T-helper 17 cell (primary cell): ENCODE measurements at regions not wholly inside any gene's neighbourhood (a gene's known extent, or its start where the extent isn't known, plus 50 kb on each side); places are given as distances from the start of the nearest gene placed in this dataset.

Experiments
- ATAC-seq: fragments of 150-1000 bp; cut with Tn5 transposase; 2 replicates; pipeline ENCODE4 v1.10.0; 2021; ENCODE audit warnings: mild to moderate bottlenecking, moderate library complexity
- DNase-seq, 3 donors: peaks; one replicate each; pipeline versions ENCODE4 v3.0.0 to v3.0.0-alpha.2; 2020 to 2021
- H3K9me3 ChIP-seq: one replicate; pipeline ENCODE4 v1.7.0; 2013; ENCODE audit warnings: low read length, mild to moderate bottlenecking; ENCODE audit not compliant: control insufficient read depth, poor library complexity, severe bottlenecking
- H3K27ac Mint-ChIP-seq: one replicate; pipeline ENCODE4 v1.8.0; 2022; ENCODE audit warnings: mild to moderate bottlenecking, moderate library complexity, mixed read lengths
- H3K27me3 Mint-ChIP-seq: one replicate; pipeline ENCODE4 v1.8.0; 2022; ENCODE audit warnings: mixed read lengths
- H3K36me3 Mint-ChIP-seq: one replicate; pipeline ENCODE4 v1.8.0; 2022; ENCODE audit warnings: low read depth, mixed read lengths
- H3K4me1 Mint-ChIP-seq: one replicate; pipeline ENCODE4 v1.8.0; 2022; ENCODE audit warnings: mild to moderate bottlenecking, mixed read lengths
- H3K4me3 Mint-ChIP-seq: one replicate; pipeline ENCODE4 v1.8.0; 2022; ENCODE audit warnings: mild to moderate bottlenecking, moderate library complexity, mixed read lengths

GRCh38 chr10:105494944-105495343 lies 853.9 kb downstream of the SORCS3 start:
- ATAC-seq = no peak
- Mint-ChIP-seq H3K27ac (no peak overlapping the region), H3K36me3 (no peaks in the 10 kb centered on the region), H3K4me3 (no peak overlapping the region), H3K4me1 (no peaks in the 10 kb centered on the region), H3K27me3 (no peaks in the 10 kb centered on the region)
- DNase-seq = no peak
- no peaks in the 10 kb centered on the region for H3K9me3 ChIP-seq

GRCh38 chr10:105494303-105494702 lies 853.2 kb downstream of the SORCS3 start:
- Mint-ChIP-seq H3K4me1 (no peaks in the 10 kb centered on the region), H3K27ac (no peak overlapping the region), H3K36me3 (no peaks in the 10 kb centered on the region), H3K4me3 (no peak overlapping the region), H3K27me3 (no peaks in the 10 kb centered on the region)
- no peaks in the 10 kb centered on the region for H3K9me3 ChIP-seq
- ATAC-seq (no peak), DNase-seq (no peak)

GRCh38 chr10:105473170-105473569 lies 832.1 kb downstream of the SORCS3 start:
- Mint-ChIP-seq H3K36me3 (no peaks in the 10 kb centered on the region), H3K4me3 (no peak overlapping the region), H3K27ac (no peak overlapping the region), H3K4me1 (no peaks in the 10 kb centered on the region), H3K27me3 (no peaks in the 10 kb centered on the region)
- ATAC-seq (no peak), DNase-seq (no peak)
- H3K9me3 ChIP-seq = no peaks in the 10 kb centered on the region

GRCh38 chr10:105468759-105469158 lies 827.7 kb downstream of the SORCS3 start:
- Mint-ChIP-seq H3K4me1 (no peaks in the 10 kb centered on the region), H3K36me3 (no peaks in the 10 kb centered on the region), H3K4me3 (no peak overlapping the region), H3K27ac (no peak overlapping the region), H3K27me3 (no peaks in the 10 kb centered on the region)
- no peak for DNase-seq
- H3K9me3 ChIP-seq = no peaks in the 10 kb centered on the region
- no peak for ATAC-seq

GRCh38 chr10:105466521-105466920 lies 825.4 kb downstream of the SORCS3 start:
- Mint-ChIP-seq H3K4me1 (no peaks in the 10 kb centered on the region), H3K36me3 (no peaks in the 10 kb centered on the region), H3K4me3 (no peak overlapping the region), H3K27me3 (no peaks in the 10 kb centered on the region), H3K27ac (no peak overlapping the region)
- no peak for ATAC-seq
- DNase-seq = no peak
- no peaks in the 10 kb centered on the region for H3K9me3 ChIP-seq

- H3K9me3 ChIP-seq = no peaks in the 10 kb centered on the region
- DNase-seq = no peak
- ATAC-seq = no peak
- H3K27ac Mint-ChIP-seq = no peak overlapping the region
- H3K27me3 Mint-ChIP-seq = no peaks in the 10 kb centered on the region
- no peak overlapping the region for H3K4me3 Mint-ChIP-seq
- H3K4me1 Mint-ChIP-seq = no peaks in the 10 kb centered on the region
- H3K36me3 Mint-ChIP-seq = no peaks in the 10 kb centered on the region
Measured at GRCh38 chr10:105434970-105435369, 793.9 kb downstream of the SORCS3 start.

GRCh38 chr10:105413997-105414396 lies 772.9 kb downstream of the SORCS3 start:
- no peak for ATAC-seq
- H3K36me3 Mint-ChIP-seq = peaks cover 2% of the 10 kb centered on the region
- H3K27me3 Mint-ChIP-seq = no peaks in the 10 kb centered on the region
- no peak overlapping the region for H3K4me3 Mint-ChIP-seq
- no peak overlapping the region for H3K27ac Mint-ChIP-seq
- no peak for DNase-seq
- no peaks in the 10 kb centered on the region for H3K9me3 ChIP-seq
- H3K4me1 Mint-ChIP-seq = no peaks in the 10 kb centered on the region

- no peak for DNase-seq
- Mint-ChIP-seq H3K27me3 (no peaks in the 10 kb centered on the region), H3K36me3 (no peaks in the 10 kb centered on the region), H3K4me1 (no peaks in the 10 kb centered on the region), H3K4me3 (no peak overlapping the region), H3K27ac (no peak overlapping the region)
- H3K9me3 ChIP-seq = no peaks in the 10 kb centered on the region
- no peak for ATAC-seq
Measured at GRCh38 chr10:105409370-105409769, 768.3 kb downstream of the SORCS3 start.

- no peak overlapping the region for H3K4me3 Mint-ChIP-seq
- H3K27ac Mint-ChIP-seq = no peak overlapping the region
- no peak for DNase-seq
Measured at GRCh38 chr10:105406488-105406887, 765.4 kb downstream of the SORCS3 start.

GRCh38 chr10:105398202-105398601 lies 757.1 kb downstream of the SORCS3 start:
- Mint-ChIP-seq H3K4me1 (no peaks in the 10 kb centered on the region), H3K27me3 (no peaks in the 10 kb centered on the region), H3K27ac (no peak overlapping the region), H3K36me3 (no peaks in the 10 kb centered on the region), H3K4me3 (no peak overlapping the region)
- no peaks in the 10 kb centered on the region for H3K9me3 ChIP-seq
- ATAC-seq (no peak), DNase-seq (no peak)

More at GRCh38 chr10:105406488-105406887, 765.4 kb downstream of the SORCS3 start:
- Mint-ChIP-seq H3K27me3 (no peaks in the 10 kb centered on the region), H3K4me1 (no peaks in the 10 kb centered on the region), H3K36me3 (no peaks in the 10 kb centered on the region)
- no peak for ATAC-seq
- no peaks in the 10 kb centered on the region for H3K9me3 ChIP-seq

- ATAC-seq = no peak
- no peak overlapping the region for H3K27ac Mint-ChIP-seq
Measured at GRCh38 chr10:105391670-105392351, 750.7 kb downstream of the SORCS3 start.

GRCh38 chr10:105387971-105388370 lies 746.9 kb downstream of the SORCS3 start:
- H3K27ac Mint-ChIP-seq = no peak overlapping the region
- H3K4me1 Mint-ChIP-seq = no peaks in the 10 kb centered on the region
- H3K4me3 Mint-ChIP-seq = no peak overlapping the region
- H3K27me3 Mint-ChIP-seq = no peaks in the 10 kb centered on the region
- ATAC-seq (no peak), DNase-seq (no peak)
- H3K9me3 ChIP-seq = no peaks in the 10 kb centered on the region
- no peaks in the 10 kb centered on the region for H3K36me3 Mint-ChIP-seq

More at GRCh38 chr10:105391670-105392351, 750.7 kb downstream of the SORCS3 start:
- no peak for DNase-seq
- H3K27me3 Mint-ChIP-seq = no peaks in the 10 kb centered on the region
- no peaks in the 10 kb centered on the region for H3K9me3 ChIP-seq
- H3K4me3 Mint-ChIP-seq = no peak overlapping the region
- no peaks in the 10 kb centered on the region for H3K4me1 Mint-ChIP-seq
- H3K36me3 Mint-ChIP-seq = no peaks in the 10 kb centered on the region

GRCh38 chr10:105383978-105384377 lies 742.9 kb downstream of the SORCS3 start:
- ATAC-seq (no peak), DNase-seq (no peak)
- Mint-ChIP-seq H3K4me1 (no peaks in the 10 kb centered on the region), H3K4me3 (no peak overlapping the region), H3K27ac (no peak overlapping the region), H3K36me3 (no peaks in the 10 kb centered on the region), H3K27me3 (no peaks in the 10 kb centered on the region)
- no peaks in the 10 kb centered on the region for H3K9me3 ChIP-seq

- Mint-ChIP-seq H3K36me3 (no peaks in the 10 kb centered on the region), H3K4me1 (no peaks in the 10 kb centered on the region), H3K4me3 (no peak overlapping the region), H3K27ac (no peak overlapping the region), H3K27me3 (no peaks in the 10 kb centered on the region)
- ATAC-seq = no peak
- no peaks in the 10 kb centered on the region for H3K9me3 ChIP-seq
- DNase-seq = no peak
Measured at GRCh38 chr10:105370692-105371091, 729.6 kb downstream of the SORCS3 start.
